Jurkat, Clone E6-1 (cell line): ENCODE measurements at regions not wholly inside any gene's neighbourhood (a gene's known extent, or its start where the extent isn't known, plus 50 kb on each side); places are given as distances from the start of the nearest gene placed in this dataset.

Experiments used
- DNase-seq: peaks from one replicate; pipeline ENCODE4 v3.0.0-alpha.2; 2011; ENCODE audit warnings: low read depth, low spot score
- H3K4me3 ChIP-seq: 2 replicates; pipeline ENCODE4 v1.5.1; 2011; ENCODE audit warnings: mild to moderate bottlenecking, low read length, control low read depth, moderate library complexity

DNA sequence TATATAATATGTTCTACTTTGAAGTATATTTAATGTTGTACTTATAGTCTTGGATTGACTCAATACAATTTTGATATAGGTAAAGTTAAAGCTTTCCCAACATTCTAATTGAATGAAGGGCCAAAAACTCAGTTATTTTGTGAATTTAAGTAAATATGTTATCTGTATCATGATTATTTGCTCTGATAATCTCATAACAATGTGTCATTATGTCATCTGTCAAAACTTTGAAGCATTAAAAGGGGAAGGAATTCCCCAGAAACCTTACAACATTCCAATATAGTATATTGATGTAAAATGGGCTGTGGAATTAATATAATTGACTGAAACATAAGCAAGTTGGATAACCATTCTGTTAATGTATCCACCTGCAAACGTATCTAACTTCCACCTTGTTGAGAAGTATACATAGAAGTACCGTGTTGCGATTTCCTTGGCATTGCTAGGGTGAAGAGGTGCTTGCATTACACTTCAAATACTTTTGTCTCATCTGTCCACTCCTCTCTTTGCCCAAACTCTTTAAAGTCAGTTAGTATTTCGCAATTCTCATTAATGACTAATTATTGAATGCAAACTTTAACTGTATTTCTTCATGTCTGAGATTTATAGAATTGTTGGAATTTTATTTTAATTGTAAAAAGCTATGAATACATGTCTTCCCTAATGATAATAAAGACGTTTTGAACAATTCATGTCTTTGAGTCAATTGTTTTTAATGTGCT lies 1982.1 kb upstream of the ADGRL3 start:
- no peak for DNase-seq
- H3K4me3 ChIP-seq: no peak overlapping the region

GRCh38 chr4:59222221-59222620 lies 1977.9 kb upstream of the ADGRL3 start:
- no peak for DNase-seq
- no peak overlapping the region for H3K4me3 ChIP-seq

GRCh38 chr4:59223292-59223941 lies 1976.7 kb upstream of the ADGRL3 start:
- H3K4me3 ChIP-seq: no peak overlapping the region
- DNase-seq: no peak

DNA sequence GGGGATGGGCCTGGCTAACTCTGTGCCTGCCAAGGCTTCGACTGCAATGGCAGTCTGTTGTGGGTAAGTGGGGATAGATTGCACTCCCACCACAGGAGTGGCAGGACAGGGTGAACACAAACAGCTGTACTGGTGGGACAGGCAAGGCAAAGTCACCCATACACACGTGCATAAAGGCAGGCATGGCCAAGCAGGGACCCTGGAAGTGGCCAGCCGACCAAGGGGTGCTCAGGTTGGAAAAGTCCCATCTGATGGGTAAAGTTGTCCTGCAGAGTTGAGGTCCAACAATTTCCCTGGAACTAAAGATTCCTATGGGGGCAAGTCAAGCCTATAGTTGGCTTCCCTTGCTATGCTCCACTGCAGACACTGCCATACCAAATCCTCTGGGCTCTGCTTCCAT lies 1961.9 kb upstream of the ADGRL3 start:
- no peak for DNase-seq
- H3K4me3 ChIP-seq: no peak overlapping the region

DNA sequence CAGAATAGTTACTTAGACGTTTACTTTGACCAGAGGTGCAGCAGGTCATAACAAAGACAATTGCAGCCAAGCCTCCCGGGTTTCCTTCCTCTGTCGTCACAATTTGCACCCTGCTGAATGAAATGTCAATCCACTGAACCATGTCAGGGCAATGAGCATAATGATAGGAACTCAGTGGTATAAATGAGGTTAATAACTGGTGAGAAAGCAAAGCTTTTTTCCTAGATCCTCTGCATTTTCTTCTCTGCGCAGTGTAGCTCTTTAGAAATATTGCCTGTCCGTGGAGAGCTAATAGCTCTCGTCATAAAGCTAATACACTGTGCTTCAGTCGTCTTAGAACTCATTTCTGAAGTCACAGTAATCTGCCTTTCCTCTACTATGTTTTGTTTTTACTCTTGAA lies 1960.1 kb upstream of the ADGRL3 start:
- DNase-seq: no peak

GRCh38 chr4:59243038-59243437 lies 1957.1 kb upstream of the ADGRL3 start:
- no peak for DNase-seq
- no peak overlapping the region for H3K4me3 ChIP-seq

More for the DNA sequence above, 1960.1 kb upstream of the ADGRL3 start:
- no peak overlapping the region for H3K4me3 ChIP-seq

GRCh38 chr4:59247032-59247431 lies 1953.1 kb upstream of the ADGRL3 start:
- no peak overlapping the region for H3K4me3 ChIP-seq
- DNase-seq: no peak

- no peak overlapping the region for H3K4me3 ChIP-seq
- DNase-seq: no peak
These were observed 1951.8 kb upstream of the ADGRL3 start for GRCh38 chr4:59248313-59248712.

DNA sequence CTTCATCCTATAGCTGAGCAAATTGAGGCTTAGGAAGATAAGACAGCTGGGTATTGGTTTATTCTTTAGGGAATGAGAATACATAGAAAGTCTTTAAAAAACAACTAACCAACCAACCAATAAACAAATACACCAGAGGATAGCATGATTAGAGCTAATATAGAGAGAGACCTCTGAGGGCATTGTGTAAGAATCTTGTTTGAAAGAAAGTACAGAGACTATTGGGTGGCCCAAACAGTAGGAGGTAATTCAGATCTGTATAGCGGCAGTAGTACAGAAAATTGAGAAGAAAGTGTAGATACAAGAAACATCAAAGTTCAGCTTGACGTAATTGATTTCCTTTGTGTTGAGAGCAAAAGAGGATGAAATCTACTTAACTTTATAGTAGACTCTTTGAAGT lies 1951.0 kb upstream of the ADGRL3 start:
- no peak for DNase-seq
- no peak overlapping the region for H3K4me3 ChIP-seq

GRCh38 chr4:59258002-59258401 lies 1942.1 kb upstream of the ADGRL3 start:
- DNase-seq: no peak
- H3K4me3 ChIP-seq: no peak overlapping the region

GRCh38 chr4:59307609-59308008 lies 1892.5 kb upstream of the ADGRL3 start:
- no peak overlapping the region for H3K4me3 ChIP-seq
- DNase-seq: no peak

DNA sequence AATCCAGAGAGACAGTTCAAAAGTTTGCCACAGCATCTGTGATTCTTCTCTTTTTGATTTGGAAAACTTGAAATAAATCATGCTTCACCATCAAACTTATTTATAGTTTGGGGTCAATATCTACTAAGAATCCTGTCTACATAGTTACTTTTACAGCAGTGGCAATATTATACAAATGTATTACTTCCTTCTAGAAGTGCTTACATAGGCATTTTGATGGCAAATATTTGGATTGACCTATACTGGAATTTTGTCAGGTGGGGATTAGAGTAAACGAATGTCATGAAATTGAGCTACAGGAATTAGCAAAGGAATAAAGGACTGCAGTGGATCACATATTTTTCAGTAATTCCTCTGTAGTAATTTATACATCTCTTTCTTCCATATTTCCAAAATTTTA lies 1885.5 kb upstream of the ADGRL3 start:
- DNase-seq: no peak
- no peak overlapping the region for H3K4me3 ChIP-seq

- no peak for DNase-seq
- H3K4me3 ChIP-seq: no peak overlapping the region
These were observed 1860.5 kb upstream of the ADGRL3 start for GRCh38 chr4:59339631-59340030.

DNA sequence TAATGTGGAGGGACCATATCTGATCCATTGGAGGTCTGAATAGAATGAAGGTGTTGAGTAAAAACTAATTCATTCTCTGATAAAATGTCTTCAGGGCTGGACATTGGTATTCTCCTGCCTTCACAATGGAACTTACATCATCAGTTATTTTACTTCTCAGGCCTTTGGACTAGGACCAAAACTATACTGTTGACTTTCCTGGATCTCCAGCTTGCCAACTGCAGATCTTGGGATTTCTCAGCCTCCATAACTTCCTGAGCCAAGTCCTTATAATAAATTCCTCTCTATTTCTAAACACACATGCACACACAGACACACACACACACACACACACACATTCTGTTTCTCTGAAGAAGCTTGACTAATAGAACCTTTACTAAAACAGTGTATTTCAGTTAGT lies 1858.6 kb upstream of the ADGRL3 start:
- DNase-seq: no peak
- no peak overlapping the region for H3K4me3 ChIP-seq

GRCh38 chr4:59348949-59349348 lies 1851.2 kb upstream of the ADGRL3 start:
- H3K4me3 ChIP-seq: no peak overlapping the region
- no peak for DNase-seq

- H3K4me3 ChIP-seq: no peak overlapping the region
- DNase-seq: no peak
These were observed 1830.9 kb upstream of the ADGRL3 start for GRCh38 chr4:59369229-59369628.

DNA sequence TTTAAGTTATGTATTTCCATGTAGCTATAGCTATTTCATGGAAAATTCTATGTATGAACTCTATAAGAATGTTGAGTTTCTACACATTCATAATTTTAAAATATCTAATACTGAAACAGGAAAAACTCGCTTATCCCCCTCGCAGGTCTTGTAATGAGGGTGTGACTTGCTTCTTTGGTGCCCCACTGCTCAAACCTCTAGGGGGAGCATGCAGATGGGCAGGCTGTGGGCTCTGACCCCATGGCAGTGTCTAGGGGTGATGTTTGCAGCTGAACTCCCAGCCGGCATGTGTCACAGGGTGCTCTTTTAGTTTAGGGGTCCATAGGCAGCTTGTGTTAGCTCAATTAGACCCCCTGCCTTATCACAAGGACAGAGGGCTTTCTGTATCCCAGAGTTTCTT lies 1825.7 kb upstream of the ADGRL3 start:
- no peak overlapping the region for H3K4me3 ChIP-seq
- DNase-seq: no peak

DNA sequence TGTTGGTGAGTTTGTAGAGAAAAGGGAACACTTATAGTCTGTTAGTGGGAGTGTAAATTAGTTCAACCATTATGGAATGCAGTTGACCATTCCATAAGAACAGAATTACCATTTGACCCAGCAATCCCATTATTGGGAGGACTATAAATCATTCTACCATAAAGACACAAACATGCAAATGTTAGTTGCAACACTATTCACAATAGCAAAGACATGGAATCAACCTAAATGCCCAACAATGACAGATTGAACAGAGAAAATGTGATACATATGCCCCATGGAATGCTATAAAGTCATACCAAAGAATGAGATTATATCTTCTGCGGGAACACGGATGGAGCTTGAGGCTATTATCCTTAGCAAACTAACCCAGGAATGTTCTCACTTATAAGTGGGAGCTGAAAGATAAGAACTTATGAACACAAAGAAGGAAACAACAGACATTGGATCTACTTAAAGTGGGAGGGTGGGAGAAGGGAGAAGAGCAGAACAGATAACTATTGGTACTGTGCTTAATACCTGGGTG lies 1819.2 kb upstream of the ADGRL3 start:
- no peak overlapping the region for H3K4me3 ChIP-seq
- no peak for DNase-seq

GRCh38 chr4:59381591-59381990 lies 1818.5 kb upstream of the ADGRL3 start:
- no peak overlapping the region for H3K4me3 ChIP-seq
- DNase-seq: no peak

DNA sequence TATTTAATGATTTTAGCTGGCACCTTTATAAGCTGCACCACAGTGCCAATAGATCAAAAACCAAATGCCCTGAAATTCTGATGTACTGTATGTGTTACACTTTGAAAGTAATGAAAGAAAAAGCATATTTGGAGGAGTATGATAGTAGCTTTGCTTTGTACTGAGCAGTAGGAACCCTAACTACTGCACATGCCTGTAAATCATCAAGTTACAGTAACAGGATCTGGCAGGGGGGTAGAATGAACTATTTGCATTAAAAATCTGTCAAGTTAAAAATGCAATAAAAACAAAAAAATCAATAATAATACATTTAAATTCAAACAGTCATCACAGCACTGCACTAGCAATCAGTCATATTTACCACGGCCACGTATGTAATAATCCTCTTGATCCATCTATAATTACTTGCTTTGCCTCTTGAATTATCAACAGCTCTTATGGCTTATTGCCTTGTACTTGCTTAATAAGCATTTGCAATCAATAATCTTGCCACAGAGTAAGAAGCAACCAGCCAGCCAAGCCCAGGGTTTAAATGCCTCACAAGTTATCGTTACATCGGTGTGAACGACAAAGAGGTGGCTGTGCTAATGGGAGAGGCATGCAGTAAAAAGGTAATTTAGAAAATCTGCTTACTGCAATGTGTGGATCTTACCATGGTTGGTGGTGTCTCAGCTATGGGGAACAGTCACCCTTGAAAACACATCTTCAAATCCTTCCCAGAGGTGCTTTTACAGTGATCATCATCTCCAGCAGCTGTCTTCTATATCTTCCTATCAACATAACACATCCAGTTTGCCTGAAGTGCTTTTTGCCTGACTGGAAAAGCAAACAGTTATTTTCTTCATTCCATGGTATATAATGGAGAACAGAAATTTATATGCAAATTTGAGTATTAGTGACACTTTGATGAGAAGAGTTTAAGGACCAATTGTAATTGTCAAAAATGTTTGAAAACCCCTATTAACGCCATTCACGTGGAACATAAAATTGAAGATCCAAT lies 1812.1 kb upstream of the ADGRL3 start:
- H3K4me3 ChIP-seq: no peak overlapping the region
- DNase-seq: no peak
